H1 (cell line): ENCODE measurements at regions not wholly inside any gene's neighbourhood (a gene's known extent, or its start where the extent isn't known, plus 50 kb on each side); places are given as distances from the start of the nearest gene placed in this dataset.

Experiments used
- BRCA1 ChIP-seq: IDR thresholded peaks from 2 replicates; pipeline ENCODE4 v1.6.1; 2012; ENCODE audit warnings: low read depth, low read length, improper control_type of control experiment
- CBX8 ChIP-seq: fragments of 300-800, 300-1000 bp; sonication (generic); IDR thresholded peaks from 2 replicates; pipeline ENCODE4 v1.7.1; 2016; ENCODE audit warnings: low read depth, low read length, borderline replicate concordance
- CREB1 ChIP-seq: IDR thresholded peaks from 2 replicates; pipeline ENCODE4 v1.6.1; 2012; ENCODE audit warnings: inconsistent platforms
- JUN ChIP-seq: IDR thresholded peaks from 2 replicates; pipeline ENCODE4 v1.6.1; 2011; ENCODE audit warnings: low read depth, mild to moderate bottlenecking, improper control_type of control experiment, low read length
- KDM1A ChIP-seq: fragments of 200-600, 300-600 bp; sonication (generic); IDR thresholded peaks from 2 replicates; pipeline ENCODE4 v1.7.1; 2016; ENCODE audit warnings: mild to moderate bottlenecking, low read length, borderline replicate concordance
- MAX ChIP-seq: IDR thresholded peaks from 2 replicates; pipeline ENCODE4 v1.6.1; 2012; ENCODE audit warnings: inconsistent platforms
- POLR2A ChIP-seq, 2 experiments: IDR thresholded peaks; 1 replicate in 1 of 2; 2 replicates in 1 of 2; pipeline ENCODE4 v1.6.1; 2011; ENCODE audit warnings: low read depth in 2 of 2, low read length in 2 of 2, mild to moderate bottlenecking in 2 of 2; ENCODE audit errors: control extremely low read depth in 1 of 2
- RFX5 ChIP-seq: IDR thresholded peaks from 2 replicates; pipeline ENCODE4 v1.6.1; 2011; ENCODE audit warnings: low read depth, low read length, improper control_type of control experiment, borderline replicate concordance
- SP1 ChIP-seq: IDR thresholded peaks from 2 replicates; pipeline ENCODE4 v1.6.1; 2011; ENCODE audit warnings: low read depth, low read length
- TAF7 ChIP-seq: optimal IDR thresholded peaks from 2 replicates; pipeline ENCODE3; 2011; ENCODE audit warnings: low read depth, mild to moderate bottlenecking, inconsistent platforms, low read length, moderate library complexity, borderline replicate concordance
- TCF12 ChIP-seq: IDR thresholded peaks from 2 replicates; pipeline ENCODE4 v1.6.1; 2011; ENCODE audit warnings: low read depth, mild to moderate bottlenecking, low read length
- TF ChIP-seq, protein P1 (sequence below), 3 experiments: IDR thresholded peaks; 1 replicate in 2 of 3; 2 replicates in 1 of 3; pipeline versions ENCODE4 v1.5.1 to v1.6.1; 2011; ENCODE audit warnings: low read length in 3 of 3, mild to moderate bottlenecking in 3 of 3, inconsistent platforms in 2 of 3, low read depth in 1 of 3, moderate library complexity in 1 of 3; ENCODE audit not compliant: insufficient read depth in 1 of 3; ENCODE audit errors: control extremely low read depth in 1 of 3
- TF ChIP-seq, protein P2 (sequence below): IDR thresholded peaks from 2 replicates; pipeline ENCODE4 v1.6.1; 2011; ENCODE audit warnings: low read length, improper control_type of control experiment
- TF ChIP-seq, protein P3 (sequence below): IDR thresholded peaks from 2 replicates; pipeline ENCODE4 v1.6.1; 2011; ENCODE audit warnings: low read depth, mild to moderate bottlenecking, low read length; ENCODE audit not compliant: insufficient read depth

DNA sequence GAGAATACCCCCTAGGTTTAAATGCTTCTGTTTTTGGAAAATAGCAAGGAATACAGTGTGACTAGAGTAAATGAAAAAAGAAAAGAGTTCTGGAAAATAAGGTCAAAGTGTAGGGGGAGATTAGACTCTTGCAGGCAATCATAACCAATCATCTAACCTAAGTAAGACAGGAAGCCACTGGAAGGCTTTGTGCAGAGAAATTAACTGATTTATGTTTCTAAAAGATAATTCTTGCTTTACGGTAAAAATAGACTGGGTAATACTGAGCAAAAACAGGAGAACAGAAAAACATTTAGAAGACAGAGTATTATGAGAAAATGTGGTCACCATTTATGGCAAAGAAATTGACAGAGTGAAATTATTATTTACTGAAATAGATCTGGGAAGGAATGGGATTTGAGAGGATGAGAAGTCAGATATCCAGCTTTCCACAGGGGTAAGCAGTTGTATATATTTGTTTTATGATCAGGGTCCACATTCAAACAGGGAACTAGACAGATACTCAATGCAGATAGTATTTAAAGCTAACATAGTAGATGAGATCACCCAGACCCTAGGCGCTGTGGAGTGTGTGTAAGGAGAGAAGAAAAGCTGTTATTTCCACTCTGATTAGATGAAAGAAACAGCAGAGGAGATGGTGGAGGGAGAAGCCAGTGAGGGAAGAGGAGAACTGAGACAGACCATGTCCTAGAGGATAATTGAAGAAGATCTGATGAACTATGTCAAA, 1225.3 kb downstream of the CDH11 start:
- TF ChIP-seq POLR2A (IDR thresholded peaks at IDR 0.05; ENCODE audit: control extremely low read depth in 1 of 2, low read depth in 2 of 2, low read length in 2 of 2) (no peak), TAF7 (no peak), TCF12 (no peak), RFX5 (no peak), SP1 (no peak), JUN (no peak), KDM1A (no peak), CREB1 (no peak), BRCA1 (no peak), CBX8 (no peak), MAX (no peak)
- TF ChIP-seq, protein P1, sequence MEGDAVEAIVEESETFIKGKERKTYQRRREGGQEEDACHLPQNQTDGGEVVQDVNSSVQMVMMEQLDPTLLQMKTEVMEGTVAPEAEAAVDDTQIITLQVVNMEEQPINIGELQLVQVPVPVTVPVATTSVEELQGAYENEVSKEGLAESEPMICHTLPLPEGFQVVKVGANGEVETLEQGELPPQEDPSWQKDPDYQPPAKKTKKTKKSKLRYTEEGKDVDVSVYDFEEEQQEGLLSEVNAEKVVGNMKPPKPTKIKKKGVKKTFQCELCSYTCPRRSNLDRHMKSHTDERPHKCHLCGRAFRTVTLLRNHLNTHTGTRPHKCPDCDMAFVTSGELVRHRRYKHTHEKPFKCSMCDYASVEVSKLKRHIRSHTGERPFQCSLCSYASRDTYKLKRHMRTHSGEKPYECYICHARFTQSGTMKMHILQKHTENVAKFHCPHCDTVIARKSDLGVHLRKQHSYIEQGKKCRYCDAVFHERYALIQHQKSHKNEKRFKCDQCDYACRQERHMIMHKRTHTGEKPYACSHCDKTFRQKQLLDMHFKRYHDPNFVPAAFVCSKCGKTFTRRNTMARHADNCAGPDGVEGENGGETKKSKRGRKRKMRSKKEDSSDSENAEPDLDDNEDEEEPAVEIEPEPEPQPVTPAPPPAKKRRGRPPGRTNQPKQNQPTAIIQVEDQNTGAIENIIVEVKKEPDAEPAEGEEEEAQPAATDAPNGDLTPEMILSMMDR (IDR thresholded peaks at IDR 0.05; ENCODE audit: control extremely low read depth in 1 of 3, insufficient read depth in 1 of 3, low read depth in 1 of 3, low read length in 3 of 3), result no peak
- TF ChIP-seq, protein P2, sequence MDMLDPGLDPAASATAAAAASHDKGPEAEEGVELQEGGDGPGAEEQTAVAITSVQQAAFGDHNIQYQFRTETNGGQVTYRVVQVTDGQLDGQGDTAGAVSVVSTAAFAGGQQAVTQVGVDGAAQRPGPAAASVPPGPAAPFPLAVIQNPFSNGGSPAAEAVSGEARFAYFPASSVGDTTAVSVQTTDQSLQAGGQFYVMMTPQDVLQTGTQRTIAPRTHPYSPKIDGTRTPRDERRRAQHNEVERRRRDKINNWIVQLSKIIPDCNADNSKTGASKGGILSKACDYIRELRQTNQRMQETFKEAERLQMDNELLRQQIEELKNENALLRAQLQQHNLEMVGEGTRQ, result no peak
- TF ChIP-seq, protein P3, sequence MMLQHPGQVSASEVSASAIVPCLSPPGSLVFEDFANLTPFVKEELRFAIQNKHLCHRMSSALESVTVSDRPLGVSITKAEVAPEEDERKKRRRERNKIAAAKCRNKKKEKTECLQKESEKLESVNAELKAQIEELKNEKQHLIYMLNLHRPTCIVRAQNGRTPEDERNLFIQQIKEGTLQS, result no peak
